Small intestine (tissue), 7 donors: ENCODE measurements at regions not wholly inside any gene's neighbourhood (a gene's known extent, or its start where the extent isn't known, plus 50 kb on each side); places are given as distances from the start of the nearest gene placed in this dataset.

Source experiments
- DNase-seq, 2 donors: peaks; one replicate each; pipeline versions ENCODE4 v3.0.0 to v3.0.0-alpha.2; 2013
- FAIRE-seq: peaks from 2 replicates; lab custom pipeline; 2012; peaks lifted over from hg19 to GRCh38; lab: Jason Lieb, UNC
- H3K27ac ChIP-seq, 3 donors: one replicate each; pipeline ENCODE4 v1.5.1; 2013; ENCODE audit warnings: low read length in 2 of 3, mild to moderate bottlenecking in 2 of 3, control low read depth in 1 of 3, inconsistent platforms in 1 of 3, low read depth in 1 of 3, moderate library complexity in 1 of 3
- H3K27me3 ChIP-seq, 3 donors: one replicate each; pipeline ENCODE4 v1.6.1; 2013; ENCODE audit warnings: low read length in 3 of 3, inconsistent platforms in 1 of 3; ENCODE audit not compliant: control insufficient read depth in 3 of 3, insufficient read depth in 3 of 3
- H3K36me3 ChIP-seq, 3 donors: one replicate each; pipeline ENCODE4 v1.6.1; 2013; ENCODE audit warnings: low read length in 3 of 3, inconsistent platforms in 1 of 3, low read depth in 1 of 3, mild to moderate bottlenecking in 1 of 3, moderate library complexity in 1 of 3; ENCODE audit not compliant: control insufficient read depth in 3 of 3, insufficient read depth in 2 of 3
- H3K4me1 ChIP-seq, 3 donors: one replicate each; pipeline ENCODE4 v1.6.1; 2013; ENCODE audit warnings: low read length in 2 of 3, inconsistent platforms in 1 of 3, low read depth in 1 of 3, mild to moderate bottlenecking in 1 of 3, moderate library complexity in 1 of 3; ENCODE audit not compliant: control insufficient read depth in 3 of 3, insufficient read depth in 2 of 3
- H3K4me3 ChIP-seq, 3 donors: one replicate each; pipeline ENCODE4 v1.5.1; 2013; ENCODE audit warnings: low read length in 3 of 3, control low read depth in 1 of 3, inconsistent platforms in 1 of 3, low read depth in 1 of 3, mild to moderate bottlenecking in 1 of 3, moderate library complexity in 1 of 3
- H3K9me3 ChIP-seq, 2 donors: one replicate each; pipeline ENCODE4 v1.6.1; 2013; ENCODE audit warnings: low read depth in 1 of 2, low read length in 1 of 2; ENCODE audit not compliant: control insufficient read depth in 2 of 2, insufficient read depth in 1 of 2
- WGBS, 3 donors: extraction: QIAGEN DNeasy Blood & Tissue Kit; methylation state at CpG; one replicate each; pipeline ENCODE4 v1.1.7; 2013; 5-methylcytosine and 5-hydroxymethylcytosine counted together
- donor health status: healthy with polysubstance abuse.
- donor health status: control.
- donor health status: control.
- donor health status: Bipolar disorder and iron deficiency.
- donor health status: healthy.

DNA sequence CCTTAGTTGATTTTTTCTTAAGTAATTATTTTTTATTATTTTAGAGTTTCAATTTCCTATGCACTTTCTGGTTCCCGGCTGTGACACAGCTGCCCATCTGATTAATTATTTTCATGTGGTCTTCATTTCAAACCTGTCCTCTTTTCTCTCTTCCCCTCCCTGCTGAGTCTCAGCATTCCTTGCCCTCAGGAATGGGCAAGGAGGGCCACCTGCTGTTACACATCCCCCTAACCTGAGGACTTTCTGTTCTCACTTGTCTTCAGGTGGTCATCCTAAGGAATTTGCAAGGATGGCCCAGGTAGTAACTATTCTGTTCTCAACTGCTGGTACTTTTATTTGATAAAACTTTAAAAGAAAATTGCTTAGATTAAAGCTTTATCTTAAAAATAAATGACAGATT is 545.0 kb downstream of the OTOL1 start:
- H3K9me3 ChIP-seq = no peaks in the 10 kb centered on the region
- H3K27me3 ChIP-seq = no peaks in the 10 kb centered on the region
- H3K27ac ChIP-seq = no peak overlapping the region
- H3K4me3 ChIP-seq = no peak overlapping the region
- no peaks in the 10 kb centered on the region for H3K4me1 ChIP-seq
- H3K36me3 ChIP-seq = no peaks in the 10 kb centered on the region
- DNase-seq (no peak), FAIRE-seq (no peak)
- 63 to 81% (median 77%) methylated on average over 1 of the region's 1 CpG for WGBS, 3 donors

DNA sequence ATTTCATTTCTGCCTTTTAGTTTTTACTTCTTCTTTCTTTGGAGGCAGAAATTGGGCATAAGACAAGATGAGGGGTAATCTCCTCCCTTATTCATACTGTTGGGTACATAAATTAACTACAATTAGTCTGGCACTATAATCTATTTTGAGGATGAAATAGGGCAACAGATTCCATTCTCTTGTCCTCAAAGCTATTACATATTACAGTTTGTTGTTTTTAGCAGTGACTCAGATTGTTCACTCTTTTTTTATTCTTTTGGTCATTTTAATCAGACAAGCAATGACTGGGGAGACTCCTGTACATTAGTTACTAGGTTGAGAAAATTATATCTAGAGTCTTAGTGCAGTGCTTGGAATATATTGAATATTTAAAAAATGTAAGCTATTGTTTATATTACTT is 556.0 kb downstream of the OTOL1 start:
- no peaks in the 10 kb centered on the region for H3K27me3 ChIP-seq
- H3K27ac ChIP-seq = no peak overlapping the region
- H3K4me1 ChIP-seq = no peaks in the 10 kb centered on the region
- H3K4me3 ChIP-seq = no peak overlapping the region
- DNase-seq (no peak), FAIRE-seq (no peak)
- H3K9me3 ChIP-seq = no peaks in the 10 kb centered on the region
- H3K36me3 ChIP-seq = no peaks in the 10 kb centered on the region

DNA sequence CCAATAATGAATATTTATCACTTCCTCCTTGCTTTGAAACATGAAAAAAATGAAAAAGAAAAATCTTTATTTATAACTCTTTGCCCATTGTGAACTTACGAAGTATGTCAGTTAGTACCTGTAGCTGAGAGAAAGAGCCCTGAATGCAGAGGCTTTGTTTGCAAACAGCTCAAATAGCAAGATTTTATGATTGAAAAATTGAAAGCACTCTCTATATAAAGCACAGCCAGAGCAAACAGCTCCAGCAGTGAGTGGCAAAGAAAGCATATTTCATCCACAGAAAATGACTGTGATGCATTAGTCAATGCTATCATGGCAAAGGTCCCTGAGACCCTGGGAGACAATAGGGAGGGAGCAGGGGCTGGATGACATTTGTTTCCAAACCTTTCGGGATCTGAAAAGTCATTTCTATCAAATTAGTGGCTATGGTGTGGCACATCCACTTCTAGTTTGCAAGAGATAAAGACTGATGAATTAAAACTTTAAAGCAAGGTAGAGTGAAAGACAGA is 576.1 kb downstream of the OTOL1 start:
- FAIRE-seq (no peak), DNase-seq (no peak)
- no peaks in the 10 kb centered on the region for H3K36me3 ChIP-seq
- 62 to 79% (median 66%) methylated on average over 2 of the region's 2 CpGs for WGBS, 3 donors
- no peaks in the 10 kb centered on the region for H3K9me3 ChIP-seq
- H3K4me3 ChIP-seq = no peak overlapping the region
- no peak overlapping the region for H3K27ac ChIP-seq
- no peaks in the 10 kb centered on the region for H3K27me3 ChIP-seq
- no peaks in the 10 kb centered on the region for H3K4me1 ChIP-seq

DNA sequence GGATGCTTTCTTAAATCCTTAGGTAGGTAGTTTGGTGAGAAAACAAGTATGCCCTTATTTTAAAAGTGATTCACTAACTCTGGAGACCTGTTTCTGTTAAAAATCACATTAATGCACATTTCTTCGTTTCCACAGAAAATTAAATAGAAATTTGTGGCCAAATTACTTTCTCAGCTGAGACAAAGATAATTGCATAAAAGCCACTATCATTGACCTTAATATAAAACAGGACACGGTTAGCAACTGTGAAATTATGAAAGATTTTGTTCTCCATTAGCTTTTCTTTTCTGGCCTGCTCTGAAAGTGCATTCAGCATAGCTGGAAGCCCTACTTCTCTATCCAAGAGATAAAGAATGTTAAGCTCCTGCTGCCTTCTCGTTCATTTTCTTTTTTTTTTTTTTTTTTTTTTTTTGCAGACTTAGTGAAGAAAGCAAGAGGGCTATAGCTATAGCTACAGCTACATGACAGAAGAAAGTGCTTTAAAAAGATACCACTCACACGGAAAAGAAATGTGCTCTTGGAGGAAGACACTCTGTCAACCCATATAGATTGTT is 576.9 kb downstream of the OTOL1 start:
- DNase-seq (no peak), FAIRE-seq (no peak)
- Histone ChIP-seq H3K27me3 (no peaks in the 10 kb centered on the region), H3K9me3 (no peaks in the 10 kb centered on the region), H3K4me3 (no peak overlapping the region), H3K36me3 (no peaks in the 10 kb centered on the region), H3K4me1 (no peaks in the 10 kb centered on the region), H3K27ac (no peak overlapping the region)
- whole genome bisulfite sequencing, 3 donors = 52 to 57% (median 54%) methylated on average over 4 of the region's 4 CpGs

DNA sequence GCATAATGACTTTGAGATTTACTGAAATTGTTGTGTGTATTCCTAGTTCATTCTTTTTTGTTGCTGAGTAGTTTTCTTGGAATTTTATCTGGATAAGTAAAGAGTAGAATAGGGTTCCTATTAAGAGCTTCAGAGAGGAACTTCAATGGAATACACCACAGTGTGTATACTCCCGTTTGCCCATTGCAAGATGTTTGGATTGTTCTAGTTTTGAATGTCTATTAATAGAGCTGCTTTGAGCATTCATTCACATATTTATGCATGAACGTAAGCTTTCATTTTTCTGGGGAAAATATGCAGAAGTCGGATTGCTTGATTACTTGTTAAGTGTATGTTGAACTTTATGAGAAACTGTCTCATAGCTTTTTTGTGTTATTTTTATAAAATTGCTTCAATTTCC is 580.5 kb downstream of the OTOL1 start:
- Histone ChIP-seq H3K27me3 (no peaks in the 10 kb centered on the region), H3K27ac (no peak overlapping the region), H3K9me3 (no peaks in the 10 kb centered on the region), H3K4me1 (no peaks in the 10 kb centered on the region), H3K36me3 (no peaks in the 10 kb centered on the region), H3K4me3 (no peak overlapping the region)
- FAIRE-seq (no peak), DNase-seq (no peak)
- WGBS, 3 donors = 70 to 86% (median 70%) methylated on average over 3 of the region's 3 CpGs

DNA sequence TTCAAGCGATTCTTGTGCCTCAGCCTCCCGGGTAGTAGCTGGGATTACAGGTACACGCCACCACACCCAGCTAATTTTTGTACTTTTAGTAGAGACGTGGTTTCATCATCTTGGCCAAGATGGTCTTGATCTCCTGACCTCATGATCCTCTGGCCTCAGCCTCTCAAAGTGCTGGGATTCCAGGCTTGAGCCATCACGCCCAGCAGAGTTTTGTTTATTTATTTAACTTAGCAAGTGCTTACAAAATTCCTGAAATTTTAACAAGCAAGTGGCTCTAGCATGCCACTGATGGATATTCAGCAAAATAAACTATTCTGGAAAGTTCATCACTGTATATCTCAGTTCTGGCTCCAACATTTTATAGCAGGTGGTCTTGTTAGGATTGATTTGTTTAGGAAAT is 585.9 kb downstream of the OTOL1 start:
- H3K4me1 ChIP-seq = no peaks in the 10 kb centered on the region
- H3K27me3 ChIP-seq = no peaks in the 10 kb centered on the region
- H3K9me3 ChIP-seq = no peaks in the 10 kb centered on the region
- FAIRE-seq = no peak
- no peaks in the 10 kb centered on the region for H3K36me3 ChIP-seq
- DNase-seq = no peak
- 74 to 81% (median 75%) methylated on average over 5 of the region's 5 CpGs for WGBS, 3 donors
- no peak overlapping the region for H3K27ac ChIP-seq
- H3K4me3 ChIP-seq = no peak overlapping the region

DNA sequence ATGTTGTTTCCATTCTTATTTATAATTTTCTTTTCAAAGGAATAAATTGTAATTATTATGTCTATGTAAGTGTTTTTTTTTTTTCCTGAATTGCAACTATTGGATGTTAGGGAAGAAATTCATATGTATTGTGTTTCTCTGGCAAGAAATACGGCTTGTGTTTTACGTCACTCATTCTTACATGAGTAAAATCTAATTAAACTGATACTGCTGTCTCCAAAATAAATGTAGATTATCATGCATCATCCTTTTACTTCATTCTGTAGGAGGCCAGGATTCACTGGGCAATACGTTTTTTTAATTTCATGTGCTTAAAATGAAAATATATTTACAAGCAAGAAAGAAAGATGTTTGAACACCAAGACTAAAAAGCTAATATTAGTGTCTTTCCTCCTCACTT is 590.8 kb downstream of the OTOL1 start:
- Histone ChIP-seq H3K36me3 (no peaks in the 10 kb centered on the region), H3K27me3 (no peaks in the 10 kb centered on the region), H3K4me3 (no peak overlapping the region), H3K27ac (no peak overlapping the region), H3K4me1 (no peaks in the 10 kb centered on the region), H3K9me3 (no peaks in the 10 kb centered on the region)
- WGBS, 3 donors = 57 to 61% (median 58%) methylated on average over 3 of the region's 3 CpGs
- DNase-seq (no peak), FAIRE-seq (no peak)

DNA sequence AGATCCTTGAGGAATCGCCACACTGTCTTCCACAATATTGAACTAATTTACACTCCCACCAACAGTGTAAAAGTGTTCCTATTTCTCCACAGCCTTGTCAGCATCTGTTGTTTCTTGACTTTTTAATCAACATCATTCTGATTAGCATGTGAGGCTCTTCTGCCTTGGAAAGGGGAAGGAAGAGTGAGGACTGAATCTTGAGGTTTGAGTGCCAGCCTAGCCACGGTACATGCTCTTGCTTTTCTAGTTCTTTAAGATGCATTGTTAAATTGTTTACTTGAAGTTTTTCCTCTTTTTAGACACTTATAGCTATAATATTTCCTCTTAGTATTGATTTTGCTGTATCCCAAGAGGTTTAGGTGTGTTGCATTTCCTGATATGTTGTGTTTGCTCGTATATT is 596.1 kb downstream of the OTOL1 start:
- FAIRE-seq = no peak
- Histone ChIP-seq H3K9me3 (no peaks in the 10 kb centered on the region), H3K27me3 (no peaks in the 10 kb centered on the region), H3K36me3 (no peaks in the 10 kb centered on the region), H3K27ac (no peak overlapping the region), H3K4me3 (no peak overlapping the region), H3K4me1 (no peaks in the 10 kb centered on the region)
- no peak for DNase-seq
- WGBS, 3 donors = 47 to 60% (median 53%) methylated on average over 3 of the region's 3 CpGs

DNA sequence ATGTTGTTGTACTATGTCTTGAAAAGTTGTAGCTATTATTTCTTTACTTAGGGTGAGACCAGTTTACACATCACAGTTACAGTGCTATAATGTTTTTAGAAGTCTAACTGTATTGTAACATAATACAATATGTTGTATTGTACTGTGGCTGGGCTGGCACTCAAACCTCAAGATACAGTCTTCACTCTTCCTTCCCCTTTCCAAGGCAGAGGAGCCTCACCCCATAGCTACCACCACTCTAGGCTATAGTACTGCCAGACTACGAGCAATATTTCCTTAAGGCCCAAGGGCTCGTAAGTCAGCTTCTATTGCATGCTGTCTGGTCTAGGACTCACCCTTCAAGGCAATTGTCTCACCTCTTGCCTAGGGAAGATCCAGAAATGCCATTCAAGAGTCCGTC is 597.7 kb downstream of the OTOL1 start:
- DNase-seq = no peak
- no peak overlapping the region for H3K27ac ChIP-seq
- H3K4me1 ChIP-seq = no peaks in the 10 kb centered on the region
- no peak overlapping the region for H3K4me3 ChIP-seq
- H3K27me3 ChIP-seq = no peaks in the 10 kb centered on the region
- H3K36me3 ChIP-seq = no peaks in the 10 kb centered on the region
- H3K9me3 ChIP-seq = no peaks in the 10 kb centered on the region
- 75 to 79% (median 76%) methylated on average over 3 of the region's 3 CpGs for WGBS, 3 donors
- FAIRE-seq = no peak
